ENCODE measurements at regions not wholly inside any gene's neighbourhood (a gene's known extent, or its start where the extent isn't known, plus 50 kb on each side); places are given as distances from the start of the nearest gene placed in this dataset.
"Not testable (repeated sequence)": the region's sequence is repeated elsewhere in the genome, so short reads cannot be mapped to it uniquely, and the experiment has no call there.

DNA sequence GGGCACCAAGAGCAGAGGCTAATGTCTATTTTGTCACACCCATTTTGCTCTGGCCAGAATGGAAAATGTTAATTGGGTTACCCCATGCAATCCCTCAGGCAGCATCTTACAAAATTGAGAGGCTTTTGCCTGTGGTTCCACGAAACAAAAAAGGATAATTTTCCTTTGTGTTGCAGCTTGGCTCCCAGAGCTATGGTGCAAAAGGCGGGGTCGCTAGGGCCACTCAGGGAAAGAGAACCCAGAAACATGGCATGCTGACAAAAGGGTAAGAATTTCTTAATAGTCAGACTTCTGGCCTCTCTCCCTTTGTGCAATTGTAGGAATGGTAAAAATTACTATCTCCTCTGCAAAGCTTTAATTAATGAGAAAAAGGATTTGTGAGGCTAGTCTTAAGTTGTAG is 119.6 kb upstream of the BANK1 start:
- intact Hi-C loops (cut with micrococcal nuclease) = no loop called here

DNA sequence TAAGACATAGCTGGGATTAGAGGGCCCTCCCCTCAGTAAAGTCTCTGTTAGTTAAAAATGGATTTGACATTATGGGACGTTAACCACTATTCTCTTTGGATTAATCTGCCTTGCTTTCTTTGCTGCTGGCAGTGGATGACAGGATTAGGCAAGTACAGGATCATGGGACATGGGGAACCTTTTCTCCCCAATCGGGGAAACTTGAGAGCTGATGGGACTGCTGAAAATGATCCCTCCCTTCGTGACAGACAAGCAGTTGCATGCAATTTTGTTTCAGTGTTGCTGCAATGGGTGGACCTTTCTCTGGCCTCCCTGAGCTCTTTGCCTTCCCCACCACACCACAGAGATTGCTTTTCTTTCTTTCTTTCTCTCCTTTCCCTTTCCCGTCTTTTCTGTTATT is 120.2 kb upstream of the BANK1 start:
- intact Hi-C loops (cut with micrococcal nuclease) = no loop called here

DNA sequence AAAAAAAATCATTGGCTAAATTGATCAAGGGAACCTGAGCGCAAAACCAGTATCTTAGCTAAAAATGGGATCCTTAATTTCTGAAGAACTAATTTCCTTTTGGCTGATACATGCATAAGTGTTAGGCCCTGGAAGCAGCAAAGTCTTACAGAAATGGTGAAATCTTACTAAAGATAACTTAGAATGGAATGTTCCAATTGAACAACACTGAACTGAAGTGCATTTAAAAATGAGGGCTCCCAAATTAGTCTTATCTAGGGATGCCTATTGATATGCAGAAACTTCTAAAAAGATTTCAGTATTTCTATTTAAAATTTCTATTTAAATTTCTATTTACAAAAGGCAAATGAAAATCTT is 120.7 kb upstream of the BANK1 start:
- intact Hi-C loops (cut with micrococcal nuclease) = no loop called here

DNA sequence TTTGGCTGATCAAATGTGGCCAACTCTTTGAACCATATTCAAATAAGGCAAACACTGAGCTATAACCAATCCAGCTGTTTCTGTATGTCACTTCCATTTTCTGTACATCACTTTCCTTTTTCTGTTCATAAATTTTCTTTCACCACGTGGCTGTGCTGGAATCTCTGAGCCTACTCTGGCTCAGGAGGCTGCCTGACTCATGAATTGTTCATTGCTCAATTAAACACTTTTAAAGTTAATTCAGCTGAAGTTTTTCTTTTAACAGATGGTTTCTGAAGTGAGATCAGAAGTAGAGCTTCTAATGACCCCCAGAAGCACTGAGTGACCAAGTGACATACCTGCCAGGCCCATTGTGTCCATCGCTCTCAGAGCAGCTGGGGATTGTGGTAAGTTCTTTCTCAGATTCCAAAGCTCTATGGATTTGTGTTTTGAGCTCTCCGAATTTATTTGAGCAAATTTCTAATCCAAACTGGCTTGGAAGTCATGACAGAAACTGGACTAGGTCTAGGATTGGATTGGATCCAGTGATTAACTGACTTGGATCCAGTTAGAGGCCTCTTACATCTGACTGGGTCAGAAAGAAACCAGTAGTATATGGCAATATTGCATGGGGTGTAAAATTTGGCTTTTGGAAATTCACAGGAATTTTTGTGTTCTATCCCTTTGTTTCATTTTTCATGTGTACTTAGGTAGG is 121.2 kb upstream of the BANK1 start:
- intact Hi-C loops (cut with micrococcal nuclease) = no loop called here

DNA sequence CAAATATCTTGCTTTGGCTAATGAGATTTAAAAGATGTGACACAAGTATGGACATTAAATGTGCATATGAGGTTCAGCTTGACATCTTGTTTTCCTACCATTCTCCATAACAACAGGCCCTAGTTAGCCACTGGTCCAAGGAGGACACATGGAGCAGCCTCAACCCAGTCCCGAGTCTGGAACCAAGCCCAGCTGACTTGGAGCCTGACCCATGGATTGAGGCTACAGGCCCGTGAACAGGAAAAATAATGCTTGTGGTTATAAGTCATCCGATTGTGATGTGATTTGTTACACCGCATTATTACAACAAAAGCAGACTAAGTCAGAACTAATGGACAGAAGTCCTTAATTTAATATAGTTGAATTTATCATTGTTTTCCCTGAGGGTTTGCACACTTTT is 123.2 kb upstream of the BANK1 start:
- intact Hi-C loops (cut with micrococcal nuclease) = no loop called here

DNA sequence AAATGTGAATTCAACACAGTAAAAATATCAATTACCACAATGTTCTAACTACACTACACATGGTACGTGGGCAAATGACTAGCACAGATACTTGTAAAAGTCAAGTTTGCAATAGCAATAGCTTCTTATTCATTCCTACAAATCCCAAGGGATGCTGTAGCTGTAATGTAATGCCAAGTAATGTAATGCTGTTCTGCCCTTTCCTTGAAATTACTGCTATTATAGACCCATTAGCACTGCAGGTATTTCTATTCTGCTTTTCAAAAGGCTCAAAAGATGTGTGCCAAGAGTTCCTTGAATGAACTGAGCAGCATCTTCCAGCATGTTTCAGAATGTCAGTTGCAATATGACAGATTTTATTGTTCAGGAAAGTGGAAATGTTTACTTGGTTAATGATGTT is 129.9 kb upstream of the BANK1 start:
- intact Hi-C loops (cut with micrococcal nuclease) = no loop called here

DNA sequence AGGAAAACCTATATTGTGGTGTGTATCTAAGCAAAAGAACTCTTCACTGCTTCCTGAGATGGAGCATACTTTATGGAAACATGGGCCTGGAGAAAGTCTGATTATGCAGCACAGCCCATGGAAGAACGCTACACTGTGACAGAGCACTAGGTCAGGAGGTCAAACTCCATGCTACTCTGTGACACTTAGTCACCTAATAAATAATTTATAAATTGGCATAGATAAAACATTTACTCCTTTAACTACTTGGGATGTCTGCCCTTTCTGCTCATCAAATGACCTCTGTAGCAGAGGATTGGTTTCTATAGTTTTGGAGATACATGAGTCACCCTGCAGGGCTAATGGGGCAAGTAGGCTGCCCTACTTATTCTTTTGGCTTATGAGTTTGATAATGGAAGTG is 134.7 kb upstream of the BANK1 start:
- intact Hi-C loops (cut with micrococcal nuclease) = no loop called here

DNA sequence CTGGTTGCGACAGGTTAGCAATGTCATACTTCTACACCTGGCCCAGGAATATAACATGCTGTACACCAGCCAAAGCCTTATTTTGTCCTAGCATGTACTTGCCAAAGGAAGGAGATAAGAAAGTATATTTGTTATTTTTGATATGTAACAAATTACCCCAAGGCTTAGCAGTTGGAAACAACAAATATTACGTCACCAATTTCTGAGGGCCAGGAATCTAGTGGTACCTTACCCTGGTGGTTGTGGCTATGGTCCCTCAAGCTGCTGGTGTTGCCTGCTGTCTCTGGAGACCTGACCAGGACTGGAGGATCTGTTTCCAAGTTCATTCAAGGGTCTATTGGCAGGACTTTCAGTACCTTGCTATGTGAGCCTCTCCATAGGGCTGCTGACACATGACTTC is 135.5 kb upstream of the BANK1 start:
- intact Hi-C loops (cut with micrococcal nuclease) = no loop called here

DNA sequence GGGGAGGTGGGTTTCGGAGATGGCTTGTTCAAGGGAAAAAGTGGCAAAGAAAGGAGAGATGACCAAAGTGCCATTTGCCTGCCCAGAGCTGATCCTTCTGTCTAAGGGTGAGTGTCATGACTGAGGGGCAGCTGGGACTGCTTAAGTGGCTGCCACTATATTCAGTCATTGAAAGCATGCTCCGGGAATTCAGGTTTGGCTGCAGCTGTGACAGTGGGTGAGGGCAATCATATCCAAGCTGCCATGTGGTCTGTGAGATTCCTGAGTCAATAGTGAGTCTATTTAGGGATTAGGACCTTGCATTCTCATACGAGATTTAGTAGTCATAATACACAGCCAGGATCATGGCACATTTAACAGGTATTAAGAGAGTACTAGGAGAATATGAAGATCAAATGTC is 138.8 kb upstream of the BANK1 start:
- intact Hi-C loops (cut with micrococcal nuclease) = no loop called here

DNA sequence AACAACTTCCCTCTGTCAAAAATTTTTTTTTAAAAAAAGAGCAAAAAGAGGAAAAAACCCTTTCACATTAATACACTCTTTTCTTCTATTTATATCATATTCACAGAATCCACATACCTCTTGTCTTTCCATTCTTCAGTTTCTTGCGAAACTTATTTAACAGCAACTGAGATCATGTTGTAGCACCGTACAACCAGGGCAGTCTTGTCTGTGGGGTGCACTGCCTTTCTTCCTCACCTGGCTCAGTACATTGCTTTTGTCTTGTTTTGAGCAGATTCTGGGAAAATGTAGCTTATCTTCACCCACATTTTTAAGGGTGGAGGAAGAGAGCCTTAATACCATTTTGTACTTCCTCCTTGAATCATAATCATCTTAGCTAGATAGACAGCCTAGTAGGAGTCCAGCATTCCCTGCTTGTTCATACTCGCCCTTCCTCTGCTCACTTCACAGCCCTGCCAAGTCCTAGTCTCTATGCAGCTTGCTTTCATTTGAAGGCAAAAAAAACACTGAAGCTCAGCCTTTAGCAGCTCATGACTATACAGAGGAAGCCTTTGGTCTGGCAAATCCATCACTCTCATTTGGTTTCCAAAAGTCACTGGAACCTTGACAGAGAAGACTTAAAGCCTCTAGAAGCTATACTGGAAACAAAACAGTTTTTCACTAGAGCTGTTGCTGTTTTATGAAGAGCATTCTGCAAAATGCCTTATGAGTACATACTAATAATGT is 140.6 kb upstream of the BANK1 start:
- intact Hi-C loops (cut with micrococcal nuclease) = no loop called here

DNA sequence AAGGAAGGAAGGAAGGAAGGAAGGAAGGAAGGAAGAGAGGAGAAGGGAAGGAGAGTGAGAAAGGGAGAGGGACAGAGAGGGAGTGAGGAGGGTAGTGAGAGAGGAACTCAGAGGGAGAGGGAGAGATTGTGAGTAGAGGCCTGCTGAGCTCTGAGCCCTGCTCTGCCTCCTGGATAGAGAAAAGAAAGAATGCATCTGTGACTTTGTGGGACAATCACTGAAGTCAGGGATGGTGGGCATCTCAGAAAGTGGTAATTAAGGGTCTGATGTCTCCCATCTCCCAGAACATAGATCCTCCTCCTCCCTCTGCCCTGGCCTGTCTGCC is 142.9 kb upstream of the BANK1 start:
- intact Hi-C loops (cut with micrococcal nuclease) = no loop called here

DNA sequence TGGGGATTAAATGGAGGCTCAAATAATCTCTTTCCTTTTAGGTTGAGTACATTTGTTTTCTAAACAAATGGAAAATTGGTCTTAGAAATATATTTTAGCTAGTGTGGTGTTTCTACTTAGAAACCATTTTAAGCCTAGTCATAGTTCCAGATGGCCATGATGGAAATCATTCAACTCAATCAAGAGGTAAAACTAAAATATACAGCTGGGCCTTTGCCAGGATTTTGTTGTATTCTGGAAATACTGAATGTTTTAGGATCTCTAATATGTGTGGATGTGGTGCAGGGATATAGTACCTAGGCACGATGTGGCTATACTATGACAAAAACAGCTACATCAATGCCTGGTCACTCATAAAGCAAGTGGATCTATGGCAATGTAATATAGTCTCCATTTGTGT is 146.0 kb upstream of the BANK1 start:
- intact Hi-C loops (cut with micrococcal nuclease) = no loop called here

DNA sequence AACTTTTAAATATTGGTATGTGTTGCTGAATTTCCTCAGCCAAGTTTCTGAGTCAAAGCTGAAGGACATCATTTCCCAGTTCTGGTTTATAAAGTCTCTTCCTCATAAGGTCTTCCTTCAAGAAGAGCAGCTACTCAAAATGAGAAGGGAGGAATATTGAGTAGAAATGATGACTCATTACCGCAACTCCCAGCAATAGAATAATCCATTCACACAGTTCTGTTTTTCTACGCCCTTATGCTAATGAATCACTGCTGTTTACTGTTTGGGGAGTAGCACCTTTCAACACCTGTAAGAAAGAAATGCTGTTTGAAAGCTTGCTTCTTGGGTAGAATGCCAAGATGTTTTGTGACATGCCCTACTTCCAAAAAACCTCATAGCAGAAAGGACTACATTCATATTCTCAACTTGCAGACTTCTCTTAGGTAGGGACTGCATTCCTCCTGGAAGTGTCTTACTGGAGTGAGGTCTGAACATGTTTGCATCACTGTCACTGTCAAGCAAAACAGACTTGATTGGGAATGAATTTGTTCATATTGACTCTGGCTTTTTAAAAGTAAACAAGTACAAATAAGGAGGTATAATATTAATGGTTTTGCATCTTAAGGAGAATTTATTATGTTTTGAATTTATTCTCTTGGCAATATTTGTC is 147.2 kb upstream of the BANK1 start:
- intact Hi-C loops (cut with micrococcal nuclease) = no loop called here

DNA sequence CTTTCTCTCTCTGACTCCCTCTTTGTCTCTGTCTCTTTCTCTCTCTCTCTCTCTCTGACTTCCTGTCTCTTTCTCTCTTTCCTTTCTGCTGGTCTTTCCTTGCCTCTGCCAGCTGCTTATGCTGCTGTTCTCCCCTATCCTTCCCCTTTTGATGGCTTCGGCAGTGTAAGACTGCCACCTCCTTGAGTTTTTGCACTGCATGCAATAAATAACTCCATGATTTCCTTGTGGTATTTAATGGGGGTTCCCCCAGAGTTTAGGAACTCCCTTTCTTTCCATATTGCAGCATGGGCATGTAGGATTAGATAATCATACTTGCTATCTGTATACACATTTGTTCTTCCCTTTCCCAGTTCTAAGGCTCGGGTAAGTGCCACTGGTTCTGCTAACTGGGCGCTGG is 157.8 kb upstream of the BANK1 start:
- intact Hi-C loops (cut with micrococcal nuclease) = not testable (repeated sequence)

DNA sequence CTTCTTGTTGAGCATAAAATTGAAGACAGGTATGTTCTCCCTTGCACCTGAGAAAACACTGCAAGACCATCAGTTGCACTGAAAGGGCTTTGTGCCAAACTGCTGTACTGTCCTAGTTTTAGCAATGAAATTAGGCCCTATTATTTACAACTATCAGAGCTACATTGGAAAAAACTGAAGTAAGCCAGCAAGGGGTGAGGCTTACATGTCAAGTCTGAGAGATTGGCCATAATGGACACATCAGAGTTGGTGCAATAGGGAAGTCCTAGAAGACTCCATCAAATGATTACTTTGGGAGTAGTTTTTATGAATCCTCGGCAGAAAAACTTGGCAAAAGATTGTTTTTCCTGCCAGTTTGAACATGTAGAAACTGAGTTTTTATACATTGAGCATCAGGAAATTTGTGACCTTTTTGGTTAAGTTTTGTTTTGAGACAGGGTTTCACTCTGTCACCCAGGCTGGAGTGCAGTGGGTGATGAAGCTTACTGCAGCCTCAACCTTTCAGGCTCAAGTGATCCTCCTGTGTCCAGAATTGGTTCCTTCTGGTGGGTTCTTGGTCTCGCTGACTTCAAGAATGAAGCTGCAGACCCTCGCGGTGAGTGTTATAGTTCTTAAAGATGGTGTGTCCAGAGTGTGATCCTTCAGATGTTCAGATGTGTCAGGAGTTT is 160.1 kb upstream of the BANK1 start:
- intact Hi-C loops (cut with micrococcal nuclease) = no loop called here

DNA sequence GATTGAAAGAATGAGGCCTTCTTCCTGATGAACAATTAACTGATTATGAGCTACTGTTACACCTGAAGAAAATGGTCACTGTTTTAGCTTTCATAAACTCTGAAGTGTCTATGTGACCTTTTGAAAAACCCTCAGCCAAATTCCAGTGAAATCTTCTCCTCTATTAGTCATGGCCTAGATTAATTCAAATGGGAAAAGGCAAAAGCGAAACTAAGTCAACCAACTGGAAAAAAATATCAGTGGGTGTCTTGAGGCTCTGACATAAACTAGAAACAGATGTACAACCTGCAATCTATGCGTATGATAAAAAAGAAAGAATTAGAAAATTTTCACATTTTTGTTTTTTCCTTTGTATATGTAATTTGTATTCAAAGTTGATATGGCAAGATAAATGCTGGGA is 169.4 kb upstream of the BANK1 start:
- intact Hi-C loops (cut with micrococcal nuclease) = no loop called here

DNA sequence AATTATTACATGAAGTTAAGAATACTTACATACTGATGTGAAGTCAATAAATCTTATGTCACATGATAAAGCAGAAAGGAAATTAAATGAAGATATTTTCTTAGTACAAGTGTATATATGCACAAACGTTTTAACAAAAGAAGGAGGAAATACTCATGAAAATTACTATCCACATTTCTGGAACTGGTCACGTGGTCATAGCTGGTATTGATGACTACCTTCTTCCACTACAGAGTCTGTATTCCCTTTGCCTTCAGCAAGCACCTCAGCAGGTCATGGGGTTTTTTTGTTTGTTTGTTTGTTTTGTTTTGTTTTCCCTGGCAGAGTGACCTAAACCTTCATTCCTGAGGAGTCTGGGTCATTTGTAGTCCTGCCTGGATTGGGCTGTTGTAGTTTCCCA is 174.9 kb upstream of the BANK1 start:
- intact Hi-C loops (cut with micrococcal nuclease) = no loop called here

DNA sequence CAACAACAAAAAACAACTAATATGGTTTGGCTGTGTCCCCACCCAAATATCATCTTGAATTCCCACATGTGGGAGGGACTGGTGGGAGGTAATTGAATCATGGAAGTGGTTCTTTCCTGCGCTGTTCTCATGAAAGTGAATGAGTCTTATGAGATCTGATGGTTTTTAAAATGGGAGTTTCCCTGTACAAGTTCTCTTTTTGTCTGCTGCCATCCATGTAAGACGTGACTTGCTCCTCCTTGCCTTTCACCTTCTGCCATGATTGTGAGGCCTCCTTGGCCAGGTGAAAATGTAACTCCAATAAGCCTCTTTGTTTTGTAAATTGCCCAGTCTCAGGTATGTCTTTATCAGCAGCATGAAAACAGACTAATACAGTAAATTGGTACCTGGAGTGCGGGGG is 183.5 kb upstream of the BANK1 start:
- intact Hi-C loops (cut with micrococcal nuclease) = loop anchor here (1.0 kb wide), 1 partner anchor 19 kb away; no protein-coding TSS in a partner anchor

DNA sequence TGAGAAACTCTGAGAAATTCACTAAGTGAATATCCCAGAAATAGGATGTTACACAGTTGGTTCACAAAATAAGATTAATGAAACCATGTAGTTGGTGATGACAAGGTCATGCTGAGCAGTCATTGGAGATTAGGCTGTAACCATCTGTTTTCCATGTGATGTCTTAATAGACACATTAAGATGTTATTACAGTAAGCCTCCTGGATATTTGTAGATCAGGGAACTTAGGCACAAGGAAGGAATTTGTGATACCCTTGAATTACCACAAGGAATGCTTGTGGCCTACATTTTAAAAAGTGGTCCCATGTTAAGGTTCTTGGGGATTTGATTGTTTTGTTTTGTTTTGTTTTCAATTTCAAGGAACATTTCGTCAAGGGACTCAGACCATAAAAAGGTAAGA is 185.6 kb upstream of the BANK1 start:
- intact Hi-C loops (cut with micrococcal nuclease) = no loop called here

DNA sequence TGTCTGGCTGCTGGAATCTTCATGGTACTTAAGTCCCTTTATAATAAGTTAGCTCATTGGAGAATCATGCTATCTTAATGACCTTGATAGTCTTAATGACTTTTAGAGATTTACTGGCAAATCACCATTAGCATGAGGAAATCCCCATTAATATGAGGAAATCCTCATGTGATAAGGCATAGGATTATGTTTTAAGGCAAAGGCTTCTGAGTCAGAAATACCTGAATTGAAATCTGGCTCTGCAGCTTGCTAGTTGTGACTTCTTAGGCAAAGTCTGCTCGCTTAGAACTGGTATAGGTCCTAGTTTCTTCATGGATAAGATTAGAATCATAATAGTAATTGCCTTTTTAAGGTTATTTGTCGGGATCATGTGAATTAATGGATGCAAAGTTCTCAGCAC is 190.2 kb upstream of the BANK1 start:
- intact Hi-C loops (cut with micrococcal nuclease) = no loop called here

DNA sequence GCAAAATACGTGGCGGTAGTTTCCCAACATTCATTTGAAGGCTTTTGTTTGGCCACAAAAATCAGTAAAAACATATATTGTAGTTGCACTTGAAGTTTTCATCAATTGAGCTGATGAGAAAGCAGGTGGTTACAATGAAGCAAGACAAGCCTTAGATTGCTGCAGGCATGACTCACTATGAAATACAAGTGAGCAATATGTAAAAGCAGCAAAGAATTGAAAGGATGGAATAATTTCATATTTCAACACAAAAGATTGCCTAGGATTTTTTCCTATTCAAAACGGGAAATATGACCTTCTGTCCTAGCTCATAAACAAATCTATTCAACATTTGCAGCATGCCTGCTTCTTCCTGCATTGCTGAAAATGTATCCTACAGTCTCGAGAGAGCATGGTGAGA is 190.9 kb upstream of the BANK1 start:
- intact Hi-C loops (cut with micrococcal nuclease) = loop anchor here (5.0 kb wide), 2 partner anchors 412 to 752 kb away; no protein-coding TSS in a partner anchor
